Panc1 (cell line): ENCODE measurements at regions not wholly inside any gene's neighbourhood (a gene's known extent, or its start where the extent isn't known, plus 50 kb on each side); places are given as distances from the start of the nearest gene placed in this dataset.
"Not testable (repeated sequence)": the region's sequence is repeated elsewhere in the genome, so short reads cannot be mapped to it uniquely, and the experiment has no call there.

ENCODE experiments used
- POLR2AphosphoS5 ChIP-seq: IDR thresholded peaks from 2 replicates; pipeline ENCODE4 v1.6.1; 2012; ENCODE audit warnings: mild to moderate bottlenecking, low read depth, low read length, moderate library complexity
- SIN3A ChIP-seq: IDR thresholded peaks from 2 replicates; pipeline ENCODE4 v1.6.1; 2012; ENCODE audit warnings: low read depth, mild to moderate bottlenecking, low read length, moderate library complexity, borderline replicate concordance; ENCODE audit not compliant: insufficient read depth
- TCF7L2 ChIP-seq: IDR thresholded peaks from 2 replicates; pipeline ENCODE4 v1.6.1; 2011; ENCODE audit warnings: mild to moderate bottlenecking, low read depth, low read length, inconsistent platforms
- TF ChIP-seq, protein P1 (sequence below): fragments of 450-650 bp; IDR thresholded peaks from 2 replicates; pipeline ENCODE4 v1.5.1; 2017; ENCODE audit warnings: mild to moderate bottlenecking
- TF ChIP-seq, protein P2 (sequence below), 2 experiments: IDR thresholded peaks; 2 replicates each; pipeline ENCODE4 v1.6.1; 2011 to 2012; ENCODE audit warnings: low read depth in 2 of 2, control low read depth in 1 of 2, low read length in 1 of 2, mild to moderate bottlenecking in 1 of 2, moderate library complexity in 1 of 2; ENCODE audit not compliant: insufficient read depth in 1 of 2

GRCh38 chrX:151113200-151113599, 63.2 kb upstream of the GPR50 start:
- TF ChIP-seq, protein P1, sequence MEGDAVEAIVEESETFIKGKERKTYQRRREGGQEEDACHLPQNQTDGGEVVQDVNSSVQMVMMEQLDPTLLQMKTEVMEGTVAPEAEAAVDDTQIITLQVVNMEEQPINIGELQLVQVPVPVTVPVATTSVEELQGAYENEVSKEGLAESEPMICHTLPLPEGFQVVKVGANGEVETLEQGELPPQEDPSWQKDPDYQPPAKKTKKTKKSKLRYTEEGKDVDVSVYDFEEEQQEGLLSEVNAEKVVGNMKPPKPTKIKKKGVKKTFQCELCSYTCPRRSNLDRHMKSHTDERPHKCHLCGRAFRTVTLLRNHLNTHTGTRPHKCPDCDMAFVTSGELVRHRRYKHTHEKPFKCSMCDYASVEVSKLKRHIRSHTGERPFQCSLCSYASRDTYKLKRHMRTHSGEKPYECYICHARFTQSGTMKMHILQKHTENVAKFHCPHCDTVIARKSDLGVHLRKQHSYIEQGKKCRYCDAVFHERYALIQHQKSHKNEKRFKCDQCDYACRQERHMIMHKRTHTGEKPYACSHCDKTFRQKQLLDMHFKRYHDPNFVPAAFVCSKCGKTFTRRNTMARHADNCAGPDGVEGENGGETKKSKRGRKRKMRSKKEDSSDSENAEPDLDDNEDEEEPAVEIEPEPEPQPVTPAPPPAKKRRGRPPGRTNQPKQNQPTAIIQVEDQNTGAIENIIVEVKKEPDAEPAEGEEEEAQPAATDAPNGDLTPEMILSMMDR, result not testable (repeated sequence)
- TF ChIP-seq, protein P2, sequence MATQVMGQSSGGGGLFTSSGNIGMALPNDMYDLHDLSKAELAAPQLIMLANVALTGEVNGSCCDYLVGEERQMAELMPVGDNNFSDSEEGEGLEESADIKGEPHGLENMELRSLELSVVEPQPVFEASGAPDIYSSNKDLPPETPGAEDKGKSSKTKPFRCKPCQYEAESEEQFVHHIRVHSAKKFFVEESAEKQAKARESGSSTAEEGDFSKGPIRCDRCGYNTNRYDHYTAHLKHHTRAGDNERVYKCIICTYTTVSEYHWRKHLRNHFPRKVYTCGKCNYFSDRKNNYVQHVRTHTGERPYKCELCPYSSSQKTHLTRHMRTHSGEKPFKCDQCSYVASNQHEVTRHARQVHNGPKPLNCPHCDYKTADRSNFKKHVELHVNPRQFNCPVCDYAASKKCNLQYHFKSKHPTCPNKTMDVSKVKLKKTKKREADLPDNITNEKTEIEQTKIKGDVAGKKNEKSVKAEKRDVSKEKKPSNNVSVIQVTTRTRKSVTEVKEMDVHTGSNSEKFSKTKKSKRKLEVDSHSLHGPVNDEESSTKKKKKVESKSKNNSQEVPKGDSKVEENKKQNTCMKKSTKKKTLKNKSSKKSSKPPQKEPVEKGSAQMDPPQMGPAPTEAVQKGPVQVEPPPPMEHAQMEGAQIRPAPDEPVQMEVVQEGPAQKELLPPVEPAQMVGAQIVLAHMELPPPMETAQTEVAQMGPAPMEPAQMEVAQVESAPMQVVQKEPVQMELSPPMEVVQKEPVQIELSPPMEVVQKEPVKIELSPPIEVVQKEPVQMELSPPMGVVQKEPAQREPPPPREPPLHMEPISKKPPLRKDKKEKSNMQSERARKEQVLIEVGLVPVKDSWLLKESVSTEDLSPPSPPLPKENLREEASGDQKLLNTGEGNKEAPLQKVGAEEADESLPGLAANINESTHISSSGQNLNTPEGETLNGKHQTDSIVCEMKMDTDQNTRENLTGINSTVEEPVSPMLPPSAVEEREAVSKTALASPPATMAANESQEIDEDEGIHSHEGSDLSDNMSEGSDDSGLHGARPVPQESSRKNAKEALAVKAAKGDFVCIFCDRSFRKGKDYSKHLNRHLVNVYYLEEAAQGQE (IDR thresholded peaks at IDR 0.05; ENCODE audit: insufficient read depth in 1 of 2, low read depth in 2 of 2, low read length in 1 of 2), result not testable (repeated sequence)
- not testable (repeated sequence) for TF ChIP-seq POLR2AphosphoS5, SIN3A, TCF7L2
